Endothelial cell of umbilical vein (primary cell): ENCODE measurements at regions not wholly inside any gene's neighbourhood (a gene's known extent, or its start where the extent isn't known, plus 50 kb on each side); places are given as distances from the start of the nearest gene placed in this dataset.

Source experiments
- CTCF ChIP-seq, 2 donors: IDR thresholded peaks; 1 replicate in 1 of 2; 2 replicates in 1 of 2; pipeline ENCODE4 v1.5.1; 2011; ENCODE audit warnings: low read length in 2 of 2, mild to moderate bottlenecking in 2 of 2, moderate library complexity in 2 of 2, control low read depth in 1 of 2, inconsistent platforms in 1 of 2, low read depth in 1 of 2; ENCODE audit not compliant: insufficient read depth in 1 of 2; ENCODE audit errors: extremely low read depth in 1 of 2
- EZH2 ChIP-seq: IDR thresholded peaks from 2 replicates; pipeline ENCODE4 v1.6.1; 2012; ENCODE audit warnings: borderline replicate concordance, low read depth, mild to moderate bottlenecking, moderate library complexity, low read length, inconsistent platforms; ENCODE audit not compliant: severe bottlenecking
- MAX ChIP-seq: IDR thresholded peaks from 2 replicates; pipeline ENCODE4 v1.6.1; 2011; ENCODE audit not compliant: insufficient read depth, insufficient read length

DNA sequence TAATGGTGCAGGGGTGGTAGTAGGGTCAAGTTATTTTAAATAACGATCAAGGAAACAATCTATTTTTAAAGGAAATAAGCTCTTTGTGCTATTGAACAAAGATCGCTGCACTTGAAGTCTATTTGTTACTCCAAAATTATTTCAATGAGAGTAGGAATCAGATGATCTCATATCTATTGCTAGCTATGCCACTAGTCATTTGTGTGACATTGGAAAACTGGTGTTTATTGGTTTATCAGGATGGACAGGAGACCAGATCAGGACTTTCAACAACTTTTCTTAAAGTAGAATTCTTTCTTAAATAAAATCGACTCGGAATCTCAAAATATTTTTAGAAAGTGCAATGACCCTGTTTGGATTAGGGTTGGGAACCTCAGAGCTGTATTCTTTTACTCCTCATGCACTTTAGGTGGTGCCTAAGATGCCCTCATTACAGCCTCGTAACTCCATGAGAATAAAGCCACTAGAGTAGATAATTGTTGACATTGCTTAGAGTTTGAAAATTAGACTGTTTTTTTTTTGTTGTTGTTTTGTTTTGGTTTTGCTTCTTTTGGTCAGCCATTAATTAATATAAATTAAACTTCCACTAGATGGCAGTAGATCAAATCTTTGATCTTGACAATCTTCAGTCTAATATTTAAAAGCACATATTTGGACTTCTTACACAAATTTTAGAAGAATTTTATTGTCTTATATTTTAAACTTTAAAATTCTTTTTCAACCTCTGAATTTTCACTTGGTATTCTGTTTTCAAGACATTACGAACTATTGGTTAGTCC, 352.4 kb downstream of the USP25 start:
- peak in 1 of 2 donors; percentile 4 for TF ChIP-seq CTCF (IDR thresholded peaks at IDR 0.05; ENCODE audit: extremely low read depth in 1 of 2, insufficient read depth in 1 of 2, low read depth in 1 of 2, low read length in 2 of 2)
- TF ChIP-seq MAX = no peak
- TF ChIP-seq EZH2 = no peak
